ENCODE measurements at regions not wholly inside any gene's neighbourhood (a gene's known extent, or its start where the extent isn't known, plus 50 kb on each side); places are given as distances from the start of the nearest gene placed in this dataset.

GRCh38 chr18:31241425-31241824 lies 76.5 kb upstream of the DSG1 start:
- TF ChIP-seq ZFP3 (CRISPR knock-in tag; IDR thresholded peaks at IDR 0.05): no peak
- TF ChIP-seq ESRRG (CRISPR knock-in tag; IDR thresholded peaks at IDR 0.05): no peak
- TF ChIP-seq PATZ1 (CRISPR knock-in tag; IDR thresholded peaks at IDR 0.05; ENCODE audit: borderline replicate concordance): no peak
- TF ChIP-seq CSRNP3 (CRISPR knock-in tag; IDR thresholded peaks at IDR 0.05): no peak
- TF ChIP-seq CREB5 (CRISPR knock-in tag; IDR thresholded peaks at IDR 0.05; ENCODE audit: low read depth): no peak
- no peak for TF ChIP-seq ZNF8 (CRISPR knock-in tag; IDR thresholded peaks at IDR 0.05)
- no peak for TF ChIP-seq RARB (CRISPR knock-in tag; IDR thresholded peaks at IDR 0.05)
- TF ChIP-seq GLIS3 (CRISPR knock-in tag; IDR thresholded peaks at IDR 0.05): no peak
- TF ChIP-seq ZC3H10 (CRISPR knock-in tag; IDR thresholded peaks at IDR 0.05): no peak
- TF ChIP-seq ARNTL (CRISPR knock-in tag; IDR thresholded peaks at IDR 0.05; ENCODE audit: borderline replicate concordance, low read depth): no peak
- no peak for TF ChIP-seq ZFP30 (CRISPR knock-in tag; IDR thresholded peaks at IDR 0.05)
- no peak for TF ChIP-seq PPARA (CRISPR knock-in tag; IDR thresholded peaks at IDR 0.05; ENCODE audit: borderline replicate concordance)

Data from SK-N-SH treated with all-trans-retinoic acid at 6 μM for 48 hours (cell line).